ENCODE measurements at regions not wholly inside any gene's neighbourhood (a gene's known extent, or its start where the extent isn't known, plus 50 kb on each side); places are given as distances from the start of the nearest gene placed in this dataset.

DNA sequence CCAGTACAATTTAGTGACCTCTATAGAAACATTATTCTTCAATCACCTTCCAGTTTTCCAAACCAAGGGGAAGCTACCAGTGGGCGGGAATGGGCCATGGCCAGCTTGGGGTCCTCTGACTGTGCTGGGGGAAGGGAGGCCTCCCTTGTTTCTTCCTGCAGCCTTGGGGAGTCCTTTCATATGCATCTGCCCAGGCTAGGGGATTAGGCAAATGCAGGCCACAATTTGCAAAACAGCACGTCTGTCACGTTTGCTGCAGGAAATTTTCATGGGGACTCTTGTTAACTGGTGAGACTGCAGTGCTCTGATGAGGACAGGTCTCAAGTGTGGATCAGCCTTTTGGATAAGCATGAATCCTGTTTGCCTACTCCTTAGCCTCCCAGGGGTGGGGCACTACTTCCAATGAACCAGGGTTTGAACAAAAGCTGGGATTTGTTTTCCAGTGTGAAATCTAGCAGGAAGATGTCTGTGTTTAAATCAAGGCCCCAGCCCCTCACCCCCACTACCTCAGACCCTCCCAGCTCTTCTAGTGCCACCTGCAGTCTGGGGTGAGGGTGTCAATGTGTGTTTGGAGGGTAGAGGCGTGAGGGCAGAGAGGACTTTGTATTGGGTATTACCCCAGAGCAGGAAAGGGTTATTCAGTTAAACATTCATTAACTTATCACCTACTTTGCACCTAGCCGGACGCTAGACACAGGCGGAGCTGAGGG is 219.9 kb downstream of the OPA1 start:
- intact Hi-C loops (cut with DNase I), result no loop called here
- 92 to 97% (median 94%) methylated on average over 7 of the region's 7 CpGs for WGBS, 4 donors

DNA sequence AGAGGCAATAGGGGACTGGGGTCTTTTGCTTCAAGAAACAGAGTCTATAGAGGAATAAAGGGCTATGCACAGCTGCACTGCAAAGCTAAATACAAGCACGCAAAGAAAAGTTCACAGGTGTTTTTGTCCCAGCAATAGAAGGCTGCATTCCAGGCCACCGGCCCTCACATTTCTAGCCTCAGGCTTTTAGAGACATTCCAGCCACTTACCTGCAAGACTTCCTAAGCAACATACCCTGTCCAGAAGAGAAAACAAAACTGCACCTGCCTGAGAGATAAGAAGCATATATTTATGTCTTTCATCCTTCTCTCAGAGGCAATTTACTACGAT is 220.5 kb downstream of the OPA1 start:
- TF ChIP-seq, protein P1, sequence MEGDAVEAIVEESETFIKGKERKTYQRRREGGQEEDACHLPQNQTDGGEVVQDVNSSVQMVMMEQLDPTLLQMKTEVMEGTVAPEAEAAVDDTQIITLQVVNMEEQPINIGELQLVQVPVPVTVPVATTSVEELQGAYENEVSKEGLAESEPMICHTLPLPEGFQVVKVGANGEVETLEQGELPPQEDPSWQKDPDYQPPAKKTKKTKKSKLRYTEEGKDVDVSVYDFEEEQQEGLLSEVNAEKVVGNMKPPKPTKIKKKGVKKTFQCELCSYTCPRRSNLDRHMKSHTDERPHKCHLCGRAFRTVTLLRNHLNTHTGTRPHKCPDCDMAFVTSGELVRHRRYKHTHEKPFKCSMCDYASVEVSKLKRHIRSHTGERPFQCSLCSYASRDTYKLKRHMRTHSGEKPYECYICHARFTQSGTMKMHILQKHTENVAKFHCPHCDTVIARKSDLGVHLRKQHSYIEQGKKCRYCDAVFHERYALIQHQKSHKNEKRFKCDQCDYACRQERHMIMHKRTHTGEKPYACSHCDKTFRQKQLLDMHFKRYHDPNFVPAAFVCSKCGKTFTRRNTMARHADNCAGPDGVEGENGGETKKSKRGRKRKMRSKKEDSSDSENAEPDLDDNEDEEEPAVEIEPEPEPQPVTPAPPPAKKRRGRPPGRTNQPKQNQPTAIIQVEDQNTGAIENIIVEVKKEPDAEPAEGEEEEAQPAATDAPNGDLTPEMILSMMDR (IDR thresholded peaks at IDR 0.05), result no peak
- TF ChIP-seq POLR2A (IDR thresholded peaks at IDR 0.05), result no peak
- no peaks in the 10 kb centered on the region for H3K27me3 ChIP-seq
- 91 to 95% (median 94%) methylated on average over 3 of the region's 3 CpGs for WGBS, 4 donors
- DNase-seq, result peak in 1 of 7 donors; percentile 5
- H3K4me1 ChIP-seq (replicated peaks in 1 of 2), result no peaks in the 10 kb centered on the region
- no peak overlapping the region for H3K27ac ChIP-seq
- intact Hi-C loops (cut with DNase I), result no loop called here
- H3K9me3 ChIP-seq (replicated peaks in 1 of 3), result no peaks in the 10 kb centered on the region
- H3K4me3 ChIP-seq, result no peak overlapping the region
- no peaks in the 10 kb centered on the region for H3K36me3 ChIP-seq (replicated peaks in 1 of 2)

More for the DNA sequence above, 219.9 kb downstream of the OPA1 start:
- Histone ChIP-seq H3K27me3 (no peaks in the 10 kb centered on the region), H3K36me3 (replicated peaks in 1 of 2) (no peaks in the 10 kb centered on the region), H3K9me3 (replicated peaks in 1 of 3) (no peaks in the 10 kb centered on the region), H3K27ac (no peak overlapping the region), H3K4me3 (no peak overlapping the region), H3K4me1 (replicated peaks in 1 of 2) (no peaks in the 10 kb centered on the region)
- TF ChIP-seq, protein P1 (IDR thresholded peaks at IDR 0.05), result no peak
- TF ChIP-seq POLR2A (IDR thresholded peaks at IDR 0.05), result no peak
- peak in 1 of 7 donors; percentile 18 for DNase-seq

DNA sequence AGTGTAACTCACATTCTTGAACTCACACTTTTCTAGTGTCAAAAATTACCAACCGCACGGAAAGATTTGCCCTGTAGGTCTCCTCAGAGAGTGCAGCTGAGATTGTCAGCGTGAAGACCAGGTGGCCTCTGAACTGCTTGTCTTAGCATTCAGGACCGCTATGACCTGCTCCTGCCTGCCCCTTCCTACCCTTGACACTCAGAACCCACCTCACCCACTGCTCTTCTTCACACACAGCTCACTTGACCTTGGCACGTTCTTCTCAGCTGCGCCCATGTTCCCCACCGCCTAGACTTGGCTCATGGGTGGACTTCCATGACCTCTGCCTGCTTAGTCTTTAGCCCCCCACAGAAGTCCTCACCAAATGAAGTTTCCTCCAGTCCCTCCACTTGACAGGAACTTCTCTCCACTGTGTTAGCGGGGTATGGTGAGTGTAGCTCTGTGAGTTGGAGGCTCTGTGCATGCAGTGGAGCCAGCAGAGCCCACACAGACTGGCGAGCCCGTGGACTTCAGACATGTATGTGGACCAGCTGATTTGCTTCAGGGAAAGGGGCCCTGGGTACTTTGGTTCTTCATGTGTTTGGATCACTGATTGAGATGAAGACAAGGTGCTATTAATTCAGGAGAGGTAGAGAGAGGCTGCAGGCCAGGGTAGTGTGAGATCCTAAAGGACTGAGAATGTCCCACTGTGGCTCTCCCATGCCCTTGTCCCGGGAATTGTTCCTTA is 221.3 kb downstream of the OPA1 start:
- H3K27ac ChIP-seq, result no peak overlapping the region
- no peak for TF ChIP-seq POLR2A (IDR thresholded peaks at IDR 0.05)
- TF ChIP-seq, protein P1 (IDR thresholded peaks at IDR 0.05), result no peak
- peak in 1 of 7 donors; percentile 23 for DNase-seq
- WGBS, 4 donors, result 88 to 97% (median 93%) methylated on average over 11 of the region's 11 CpGs
- no peaks in the 10 kb centered on the region for H3K36me3 ChIP-seq (replicated peaks in 1 of 2)
- intact Hi-C loops (cut with DNase I), result no loop called here
- H3K27me3 ChIP-seq, result peaks cover 2% of the 10 kb centered on the region
- no peaks in the 10 kb centered on the region for H3K9me3 ChIP-seq (replicated peaks in 1 of 3)
- H3K4me1 ChIP-seq (replicated peaks in 1 of 2), result no peaks in the 10 kb centered on the region
- no peak overlapping the region for H3K4me3 ChIP-seq

DNA sequence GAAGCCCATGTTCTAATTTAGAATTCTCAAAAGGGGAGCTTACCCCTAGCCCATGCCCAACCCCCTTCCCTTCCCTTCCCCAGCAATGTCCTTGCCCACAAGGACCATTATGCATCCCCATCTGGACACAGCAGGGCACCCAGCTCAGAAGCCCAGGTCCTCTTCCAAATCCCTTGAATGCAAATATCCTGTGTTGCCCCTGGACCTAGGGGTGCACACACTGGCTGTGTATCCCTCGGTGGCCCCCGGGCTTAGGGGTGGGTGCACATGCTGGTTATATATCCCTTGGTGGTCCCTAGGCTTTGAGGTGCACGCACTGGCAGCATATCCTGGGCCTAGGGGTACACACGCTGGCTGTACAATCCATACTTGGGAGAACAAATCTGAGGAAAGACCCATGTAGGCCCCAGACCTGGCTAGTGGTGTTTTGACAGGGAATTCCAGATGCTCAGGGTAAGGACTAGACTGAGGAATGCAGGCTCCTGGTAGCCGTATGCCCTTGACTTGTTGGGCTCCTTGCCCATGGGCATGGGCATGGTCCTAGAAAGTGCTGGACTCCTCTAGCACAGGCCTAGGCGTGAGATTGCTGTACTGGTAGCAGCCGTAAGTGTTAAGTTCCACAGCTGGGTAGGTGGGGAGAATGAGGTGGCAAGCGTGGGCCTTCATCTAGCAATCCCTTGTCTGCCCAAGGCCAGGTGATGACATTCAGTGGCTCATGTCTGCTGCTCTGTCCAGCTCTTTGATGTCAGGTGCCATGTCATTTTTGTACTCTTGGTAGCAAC is 222.4 kb downstream of the OPA1 start:
- Histone ChIP-seq H3K4me1 (replicated peaks in 1 of 2) (no peaks in the 10 kb centered on the region), H3K4me3 (no peak overlapping the region), H3K36me3 (replicated peaks in 1 of 2) (no peaks in the 10 kb centered on the region), H3K27ac (no peak overlapping the region), H3K9me3 (replicated peaks in 1 of 3) (no peaks in the 10 kb centered on the region), H3K27me3 (peaks cover 5% of the 10 kb centered on the region)
- DNase-seq, result peak in 1 of 7 donors; percentile 30
- intact Hi-C loops (cut with DNase I), result no loop called here
- 81 to 90% (median 86%) methylated on average over 6 to 8 of the region's 8 CpGs for WGBS, 4 donors
- TF ChIP-seq, protein P1 (IDR thresholded peaks at IDR 0.05), result no peak
- no peak for TF ChIP-seq POLR2A (IDR thresholded peaks at IDR 0.05)

Data from adrenal gland (tissue), 9 donors.